Natural killer cell (primary cell): ENCODE measurements at regions not wholly inside any gene's neighbourhood (a gene's known extent, or its start where the extent isn't known, plus 50 kb on each side); places are given as distances from the start of the nearest gene placed in this dataset.
A peak's percentile ranks its signal among the peaks of the same experiment; 100 is the strongest.

ENCODE experiments used
- ATAC-seq, 3 donors: fragments of 150-1000 bp in 2 of 3; fragments of 200-7000 bp in 1 of 3; cut with Tn5 transposase; 1 replicate in 1 of 3; 2 replicates in 2 of 3; pipeline ENCODE4 v1.10.0; 2021; ENCODE audit warnings: mild to moderate bottlenecking in 2 of 3, moderate library complexity in 2 of 3
- DNase-seq, 2 donors: peaks; one replicate each; pipeline versions ENCODE4 v3.0.0 to v3.0.0-alpha.2; 2013 to 2021; ENCODE audit warnings: mixed read lengths in 1 of 2
- H3K27ac ChIP-seq: one replicate; pipeline ENCODE4 v1.5.1; 2013; ENCODE audit warnings: mild to moderate bottlenecking, low read length
- H3K27me3 ChIP-seq: one replicate; pipeline ENCODE4 v1.6.1; 2013; ENCODE audit warnings: low read length; ENCODE audit not compliant: control insufficient read depth, insufficient read depth
- H3K36me3 ChIP-seq: one replicate; pipeline ENCODE4 v1.6.1; 2013; ENCODE audit warnings: low read length; ENCODE audit not compliant: control insufficient read depth, insufficient read depth
- H3K4me1 ChIP-seq: one replicate; pipeline ENCODE4 v1.6.1; 2013; ENCODE audit warnings: low read length; ENCODE audit not compliant: control insufficient read depth, insufficient read depth
- H3K4me3 ChIP-seq: one replicate; pipeline ENCODE4 v1.5.1; 2013; ENCODE audit warnings: low read length
- H3K9me3 ChIP-seq: one replicate; pipeline ENCODE4 v1.6.1; 2013; ENCODE audit warnings: low read length; ENCODE audit not compliant: control insufficient read depth, insufficient read depth
- H3K27ac Mint-ChIP-seq, 2 donors: one replicate each; pipeline ENCODE4 v1.8.0; 2022; ENCODE audit warnings: mild to moderate bottlenecking in 2 of 2, mixed read lengths in 2 of 2, moderate library complexity in 1 of 2
- H3K27me3 Mint-ChIP-seq, 2 donors: one replicate each; pipeline ENCODE4 v1.8.0; 2022; ENCODE audit warnings: low read depth in 2 of 2, mixed read lengths in 2 of 2
- H3K36me3 Mint-ChIP-seq: one replicate; pipeline ENCODE4 v1.8.0; 2022; ENCODE audit warnings: mixed read lengths
- H3K4me1 Mint-ChIP-seq, 2 donors: one replicate each; pipeline ENCODE4 v1.8.0; 2022; ENCODE audit warnings: mixed read lengths in 2 of 2
- H3K4me3 Mint-ChIP-seq: one replicate; pipeline ENCODE4 v1.8.0; 2022; ENCODE audit warnings: mild to moderate bottlenecking, moderate library complexity, mixed read lengths
- H3K9me3 Mint-ChIP-seq, 2 donors: one replicate each; pipeline ENCODE4 v1.8.0; 2022; ENCODE audit warnings: mixed read lengths in 2 of 2
- WGBS: methylation state at CpG from one replicate; pipeline ENCODE4 v1.1.7; 2013; ENCODE audit warnings: missing lambda C conversion rate; ENCODE audit not compliant: insufficient coverage; 5-methylcytosine and 5-hydroxymethylcytosine counted together
- intact Hi-C: fragments of 100-400 bp; cut with micrococcal nuclease; formaldehyde crosslinking; loops from one replicate; pipeline ENCODE4 v1.14.2; 2022
- TF ChIP-seq, protein P1 (sequence below): fragments of 200-600 bp; IDR thresholded peaks from one replicate; pipeline ENCODE4 v1.8.0; 2022; ENCODE audit warnings: antibody characterized with exemption

DNA sequence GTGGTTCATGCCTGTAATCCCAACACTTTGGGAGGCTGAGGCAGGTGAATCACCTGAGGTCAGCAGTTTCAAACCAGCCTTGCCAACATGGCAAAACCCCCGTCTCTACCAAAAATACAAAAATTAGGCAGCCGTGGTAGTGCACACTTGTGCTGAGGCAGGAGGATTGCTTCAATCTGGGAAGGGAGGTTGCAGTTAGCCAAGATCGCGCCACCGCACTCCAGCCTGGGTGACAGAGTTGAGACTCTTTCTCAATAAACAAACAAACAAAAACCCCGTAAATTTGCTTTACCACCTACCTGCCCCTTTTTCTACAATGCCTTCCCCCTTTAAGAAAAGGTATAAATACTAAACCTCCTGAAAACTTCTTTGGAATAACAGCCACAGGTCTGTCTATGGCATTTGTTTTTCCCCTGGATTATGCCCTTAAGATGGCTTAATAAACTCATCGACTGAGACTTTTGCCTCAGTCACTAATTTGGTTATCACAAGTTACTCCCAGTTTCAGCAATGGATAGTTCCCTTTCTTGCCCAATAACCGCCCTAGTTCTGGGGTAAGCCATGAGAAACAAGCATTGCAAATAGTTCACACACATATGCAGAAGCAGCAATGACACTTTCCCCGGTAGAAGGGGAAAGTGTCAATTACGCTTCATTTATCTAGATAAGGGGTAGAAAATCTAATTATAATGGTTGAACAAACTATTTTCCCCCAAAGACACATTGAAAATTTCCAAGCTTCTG lies 52.8 kb upstream of the SVIL start:
- TF ChIP-seq, protein P1, sequence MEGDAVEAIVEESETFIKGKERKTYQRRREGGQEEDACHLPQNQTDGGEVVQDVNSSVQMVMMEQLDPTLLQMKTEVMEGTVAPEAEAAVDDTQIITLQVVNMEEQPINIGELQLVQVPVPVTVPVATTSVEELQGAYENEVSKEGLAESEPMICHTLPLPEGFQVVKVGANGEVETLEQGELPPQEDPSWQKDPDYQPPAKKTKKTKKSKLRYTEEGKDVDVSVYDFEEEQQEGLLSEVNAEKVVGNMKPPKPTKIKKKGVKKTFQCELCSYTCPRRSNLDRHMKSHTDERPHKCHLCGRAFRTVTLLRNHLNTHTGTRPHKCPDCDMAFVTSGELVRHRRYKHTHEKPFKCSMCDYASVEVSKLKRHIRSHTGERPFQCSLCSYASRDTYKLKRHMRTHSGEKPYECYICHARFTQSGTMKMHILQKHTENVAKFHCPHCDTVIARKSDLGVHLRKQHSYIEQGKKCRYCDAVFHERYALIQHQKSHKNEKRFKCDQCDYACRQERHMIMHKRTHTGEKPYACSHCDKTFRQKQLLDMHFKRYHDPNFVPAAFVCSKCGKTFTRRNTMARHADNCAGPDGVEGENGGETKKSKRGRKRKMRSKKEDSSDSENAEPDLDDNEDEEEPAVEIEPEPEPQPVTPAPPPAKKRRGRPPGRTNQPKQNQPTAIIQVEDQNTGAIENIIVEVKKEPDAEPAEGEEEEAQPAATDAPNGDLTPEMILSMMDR, result no peak
- H3K27me3 Mint-ChIP-seq, result no peaks in the 10 kb centered on the region
- H3K9me3 Mint-ChIP-seq, result peaks cover 0 to 3% of the 10 kb centered on the region in 2 donors
- peaks cover 68 to 71% of the 10 kb centered on the region in 2 donors for H3K4me1 Mint-ChIP-seq
- intact Hi-C loops, result loop anchor here (2.0 to 10.0 kb wide), 3 partner anchors 29 to 50 kb away; no protein-coding TSS in a partner anchor
- peak overlapping the region; percentile 65 for H3K4me3 Mint-ChIP-seq
- Histone ChIP-seq H3K27me3 (no peaks in the 10 kb centered on the region), H3K4me3 (no peak overlapping the region), H3K36me3 (no peaks in the 10 kb centered on the region), H3K9me3 (no peaks in the 10 kb centered on the region), H3K27ac (no peak overlapping the region), H3K4me1 (peaks cover 31% of the 10 kb centered on the region)
- 82% methylated on average over 6 of the region's 10 CpGs for WGBS
- peak; percentile 39 to 52 (median 49) for ATAC-seq
- H3K36me3 Mint-ChIP-seq, result no peaks in the 10 kb centered on the region
- DNase-seq, result no peak
- H3K27ac Mint-ChIP-seq, result peak overlapping the region; percentile 17 to 85

GRCh38 chr10:29685506-29685905 lies 50.7 kb upstream of the SVIL start:
- ATAC-seq (no peak), DNase-seq (no peak)
- Histone ChIP-seq H3K36me3 (no peaks in the 10 kb centered on the region), H3K4me1 (peaks cover 50% of the 10 kb centered on the region), H3K9me3 (no peaks in the 10 kb centered on the region), H3K27ac (no peak overlapping the region), H3K4me3 (no peak overlapping the region), H3K27me3 (no peaks in the 10 kb centered on the region)
- peaks cover 0 to 3% of the 10 kb centered on the region in 2 donors for H3K9me3 Mint-ChIP-seq
- peaks cover 87 to 89% of the 10 kb centered on the region in 2 donors for H3K4me1 Mint-ChIP-seq
- no peaks in the 10 kb centered on the region for H3K36me3 Mint-ChIP-seq
- peak overlapping the region; percentile 66 to 90 for H3K27ac Mint-ChIP-seq
- intact Hi-C loops, result loop anchor here (5.0 to 10.0 kb wide), 2 partner anchors 48 to 49 kb away; no protein-coding TSS in a partner anchor
- no peaks in the 10 kb centered on the region for H3K27me3 Mint-ChIP-seq
- WGBS, result 64% methylated on average over 2 of the region's 4 CpGs
- H3K4me3 Mint-ChIP-seq, result no peak overlapping the region
- TF ChIP-seq, protein P1, result no peak
